22Rv1 (cell line): ENCODE measurements at regions not wholly inside any gene's neighbourhood (a gene's known extent, or its start where the extent isn't known, plus 50 kb on each side); places are given as distances from the start of the nearest gene placed in this dataset.

Source experiments
- ZFX ChIP-seq: fragments of 450-650 bp; IDR thresholded peaks from 2 replicates; pipeline ENCODE4 v1.6.1; 2017; ENCODE audit warnings: antibody characterized with exemption, borderline replicate concordance
- TF ChIP-seq, protein P1 (sequence below): fragments of 450-650 bp; IDR thresholded peaks from 2 replicates; pipeline ENCODE4 v1.5.1; 2017; ENCODE audit warnings: mild to moderate bottlenecking

- TF ChIP-seq, protein P1, sequence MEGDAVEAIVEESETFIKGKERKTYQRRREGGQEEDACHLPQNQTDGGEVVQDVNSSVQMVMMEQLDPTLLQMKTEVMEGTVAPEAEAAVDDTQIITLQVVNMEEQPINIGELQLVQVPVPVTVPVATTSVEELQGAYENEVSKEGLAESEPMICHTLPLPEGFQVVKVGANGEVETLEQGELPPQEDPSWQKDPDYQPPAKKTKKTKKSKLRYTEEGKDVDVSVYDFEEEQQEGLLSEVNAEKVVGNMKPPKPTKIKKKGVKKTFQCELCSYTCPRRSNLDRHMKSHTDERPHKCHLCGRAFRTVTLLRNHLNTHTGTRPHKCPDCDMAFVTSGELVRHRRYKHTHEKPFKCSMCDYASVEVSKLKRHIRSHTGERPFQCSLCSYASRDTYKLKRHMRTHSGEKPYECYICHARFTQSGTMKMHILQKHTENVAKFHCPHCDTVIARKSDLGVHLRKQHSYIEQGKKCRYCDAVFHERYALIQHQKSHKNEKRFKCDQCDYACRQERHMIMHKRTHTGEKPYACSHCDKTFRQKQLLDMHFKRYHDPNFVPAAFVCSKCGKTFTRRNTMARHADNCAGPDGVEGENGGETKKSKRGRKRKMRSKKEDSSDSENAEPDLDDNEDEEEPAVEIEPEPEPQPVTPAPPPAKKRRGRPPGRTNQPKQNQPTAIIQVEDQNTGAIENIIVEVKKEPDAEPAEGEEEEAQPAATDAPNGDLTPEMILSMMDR: no peak
- no peak for TF ChIP-seq ZFX
Observed at GRCh38 chr1:47618830-47619229, 181.0 kb downstream of the FOXD2 start.
